Activated CD4-positive, alpha-beta T cell treated with anti-CD3 and anti-CD28 coated beads, Interleukin-2, amount 50 U/mL, for 4 hours (primary cell): ENCODE measurements at regions not wholly inside any gene's neighbourhood (a gene's known extent, or its start where the extent isn't known, plus 50 kb on each side); places are given as distances from the start of the nearest gene placed in this dataset.
"Not testable (repeated sequence)": the region's sequence is repeated elsewhere in the genome, so short reads cannot be mapped to it uniquely, and the experiment has no call there.

Source experiments
- DNase-seq, 2 experiments: peaks; one replicate each; pipeline ENCODE4 v3.0.0-alpha.2; 2020

GRCh38 chr2:210963386-210963785 lies 407.0 kb downstream of the CPS1 start:
- no peak for DNase-seq

GRCh38 chr2:210964141-210964764 lies 407.9 kb downstream of the CPS1 start:
- DNase-seq = no peak

- no peak for DNase-seq
Measured at GRCh38 chr2:210965472-210965871, 409.1 kb downstream of the CPS1 start.

GRCh38 chr2:210966330-210966729 lies 409.9 kb downstream of the CPS1 start:
- no peak for DNase-seq

- no peak for DNase-seq
Measured at GRCh38 chr2:210971431-210971830, 415.0 kb downstream of the CPS1 start.

GRCh38 chr2:210986806-210987205 lies 430.4 kb downstream of the CPS1 start:
- not testable (repeated sequence) for DNase-seq

- no peak for DNase-seq
Measured at GRCh38 chr2:210991107-210991506, 434.7 kb downstream of the CPS1 start.

- DNase-seq = no peak
Measured at GRCh38 chr2:210994104-210994503, 437.7 kb downstream of the CPS1 start.

- DNase-seq = no peak
Measured at GRCh38 chr2:210997373-210997772, 441.0 kb downstream of the CPS1 start.

- no peak for DNase-seq
Measured at GRCh38 chr2:210998334-210998733, 441.9 kb downstream of the CPS1 start.

GRCh38 chr2:211014376-211014775 lies 458.0 kb downstream of the CPS1 start:
- DNase-seq = no peak

GRCh38 chr2:211014906-211015305 lies 458.5 kb downstream of the CPS1 start:
- DNase-seq = no peak

GRCh38 chr2:211025089-211025488 lies 468.7 kb downstream of the CPS1 start:
- DNase-seq = not testable (repeated sequence)

GRCh38 chr2:211026109-211026508 lies 469.7 kb downstream of the CPS1 start:
- no peak for DNase-seq

- DNase-seq = no peak
Measured at GRCh38 chr2:211027976-211028375, 471.6 kb downstream of the CPS1 start.

- DNase-seq = no peak
Measured at GRCh38 chr2:211033765-211034164, 477.4 kb downstream of the CPS1 start.

GRCh38 chr2:211035548-211036185 lies 479.3 kb downstream of the CPS1 start:
- no peak for DNase-seq

GRCh38 chr2:211045025-211045424 lies 488.6 kb downstream of the CPS1 start:
- no peak for DNase-seq

- no peak for DNase-seq
Measured at GRCh38 chr2:211049321-211050018, 493.1 kb downstream of the CPS1 start.

- DNase-seq = no peak
Measured at GRCh38 chr2:211055438-211055837, 499.0 kb downstream of the CPS1 start.

- no peak for DNase-seq
Measured at GRCh38 chr2:211061612-211062296, 505.4 kb downstream of the CPS1 start.

GRCh38 chr2:211062297-211062612 lies 505.9 kb downstream of the CPS1 start:
- no peak for DNase-seq

GRCh38 chr2:211067029-211067428 lies 510.6 kb downstream of the CPS1 start:
- DNase-seq = no peak
